SK-N-SH treated with all-trans-retinoic acid at 6 μM for 48 hours (cell line): ENCODE measurements at regions not wholly inside any gene's neighbourhood (a gene's known extent, or its start where the extent isn't known, plus 50 kb on each side); places are given as distances from the start of the nearest gene placed in this dataset.

ENCODE experiments used
- ATAC-seq: fragments of 200-7000 bp; cut with Tn5 transposase; 3 replicates; pipeline ENCODE4 v1.9.1; 2020; ENCODE audit warnings: mild to moderate bottlenecking, moderate library complexity
- ARNTL ChIP-seq: fragments of 450-650 bp; formaldehyde crosslinking; IDR thresholded peaks from 2 replicates; pipeline ENCODE4 v1.5.0; 2020; ENCODE audit warnings: low read depth, mild to moderate bottlenecking, moderate library complexity, borderline replicate concordance
- BACH2 ChIP-seq: fragments of 250-450 bp; sonication (Bioruptor Pico); IDR thresholded peaks from 2 replicates; pipeline ENCODE4 v1.9.0; 2021; ENCODE audit warnings: mild to moderate bottlenecking, borderline replicate concordance
- CREB5 ChIP-seq: fragments of 250-450 bp; sonication (Bioruptor Pico); IDR thresholded peaks from 2 replicates; pipeline ENCODE4 v1.5.1; 2020; ENCODE audit warnings: low read depth, mild to moderate bottlenecking, moderate library complexity
- CSDC2 ChIP-seq: fragments of 250-450 bp; sonication (Bioruptor Pico); IDR thresholded peaks from 2 replicates; pipeline ENCODE4 v1.5.0; 2020; ENCODE audit warnings: mild to moderate bottlenecking, moderate library complexity
- CSRNP3 ChIP-seq: fragments of 250-450 bp; sonication (Bioruptor Pico); IDR thresholded peaks from 2 replicates; pipeline ENCODE4 v1.5.1; 2021; ENCODE audit warnings: mild to moderate bottlenecking, moderate library complexity
- ESRRG ChIP-seq: fragments of 250-450 bp; sonication (Bioruptor Pico); IDR thresholded peaks from 2 replicates; pipeline ENCODE4 v1.6.1; 2021; ENCODE audit warnings: mild to moderate bottlenecking
- GLIS3 ChIP-seq: fragments of 250-450 bp; sonication (Bioruptor Pico); IDR thresholded peaks from 2 replicates; pipeline ENCODE4 v1.5.0; 2020; ENCODE audit warnings: mild to moderate bottlenecking, moderate library complexity
- ISL1 ChIP-seq: fragments of 250-450 bp; sonication (Bioruptor Pico); IDR thresholded peaks from 2 replicates; pipeline ENCODE4 v2.1.2; 2022; ENCODE audit warnings: mild to moderate bottlenecking, moderate library complexity
- OSR1 ChIP-seq: fragments of 250-450 bp; sonication (Bioruptor Pico); IDR thresholded peaks from 2 replicates; pipeline ENCODE4 v1.8.0; 2022; ENCODE audit warnings: moderate library complexity, mild to moderate bottlenecking, inconsistent platforms
- PATZ1 ChIP-seq: fragments of 250-450 bp; sonication (Bioruptor Pico); IDR thresholded peaks from 2 replicates; pipeline ENCODE4 v1.8.0; 2020; ENCODE audit warnings: mild to moderate bottlenecking, moderate library complexity, borderline replicate concordance
- PPARA ChIP-seq: fragments of 250-450 bp; sonication (Bioruptor Pico); IDR thresholded peaks from 2 replicates; pipeline ENCODE4 v1.5.0; 2020; ENCODE audit warnings: mild to moderate bottlenecking, borderline replicate concordance
- RARB ChIP-seq: fragments of 250-450 bp; sonication (Bioruptor Pico); IDR thresholded peaks from 2 replicates; pipeline ENCODE4 v1.8.0; 2021; ENCODE audit warnings: mild to moderate bottlenecking, moderate library complexity
- SNAI2 ChIP-seq: fragments of 250-450 bp; sonication (Bioruptor Pico); IDR thresholded peaks from 2 replicates; pipeline ENCODE4 v1.5.0; 2020; ENCODE audit warnings: mild to moderate bottlenecking, moderate library complexity
- TCF4 ChIP-seq: fragments of 250-450 bp; sonication (Bioruptor Pico); IDR thresholded peaks from 2 replicates; pipeline ENCODE4 v1.8.0; 2021; ENCODE audit warnings: mild to moderate bottlenecking, moderate library complexity, borderline replicate concordance
- TOX ChIP-seq: fragments of 250-450 bp; sonication (Bioruptor Pico); IDR thresholded peaks from 2 replicates; pipeline ENCODE4 v1.8.0; 2021; ENCODE audit warnings: mild to moderate bottlenecking, moderate library complexity, borderline replicate concordance
- ZC3H10 ChIP-seq: fragments of 250-450 bp; sonication (Bioruptor Pico); IDR thresholded peaks from 2 replicates; pipeline ENCODE4 v1.5.1; 2021; ENCODE audit warnings: mild to moderate bottlenecking, moderate library complexity
- ZFP3 ChIP-seq: fragments of 250-450 bp; sonication (Bioruptor Pico); IDR thresholded peaks from 2 replicates; pipeline ENCODE4 v1.5.0; 2020; ENCODE audit warnings: mild to moderate bottlenecking, moderate library complexity
- ZFP30 ChIP-seq: fragments of 450-650 bp; formaldehyde crosslinking; IDR thresholded peaks from 2 replicates; pipeline ENCODE4 v1.5.0; 2022; ENCODE audit warnings: mild to moderate bottlenecking, moderate library complexity
- ZNF565 ChIP-seq: fragments of 450-650 bp; formaldehyde crosslinking; conservative IDR thresholded peaks from 2 replicates; pipeline ENCODE4 v1.5.0; 2020; ENCODE audit warnings: low read depth, mild to moderate bottlenecking, moderate library complexity
- ZNF70 ChIP-seq: fragments of 450-650 bp; formaldehyde crosslinking; IDR thresholded peaks from 2 replicates; pipeline ENCODE4 v1.5.0; 2020; ENCODE audit warnings: mild to moderate bottlenecking, moderate library complexity
- ZNF8 ChIP-seq: fragments of 450-650 bp; formaldehyde crosslinking; IDR thresholded peaks from 2 replicates; pipeline ENCODE4 v1.5.0; 2020; ENCODE audit warnings: mild to moderate bottlenecking, moderate library complexity
- TF ChIP-seq, protein P1 (sequence below): fragments of 250-450 bp; sonication (Bioruptor Pico); IDR thresholded peaks from 2 replicates; pipeline ENCODE4 v1.8.0; 2021; ENCODE audit warnings: low read depth, mild to moderate bottlenecking, moderate library complexity, borderline replicate concordance
- TF ChIP-seq, protein P2 (sequence below): fragments of 250-450 bp; sonication (Bioruptor Pico); IDR thresholded peaks from 2 replicates; pipeline ENCODE4 v1.5.0; 2020; ENCODE audit warnings: mild to moderate bottlenecking, moderate library complexity

DNA sequence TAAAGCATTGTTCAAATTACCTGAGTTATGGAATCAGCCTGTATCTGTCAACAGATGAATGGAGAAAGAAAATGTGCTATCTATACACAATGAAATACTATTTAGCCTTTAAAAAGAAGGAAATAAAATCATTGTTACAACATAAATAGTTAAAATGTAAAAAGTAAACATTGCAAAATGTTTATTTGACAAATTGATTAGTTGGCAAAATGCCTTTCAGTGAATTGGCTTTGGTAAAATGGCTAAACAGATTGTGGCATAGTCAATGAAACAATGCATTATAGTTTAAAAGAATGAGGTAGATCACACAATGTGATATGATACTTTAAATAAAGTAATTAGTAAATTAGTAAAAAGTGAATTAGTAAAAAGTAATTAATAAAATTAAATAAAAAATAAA, 204.8 kb upstream of the MAGI2 start:
- TF ChIP-seq PPARA (CRISPR knock-in tag) (no peak), PATZ1 (no peak), TCF4 (no peak), ZC3H10 (CRISPR knock-in tag) (no peak), CSDC2 (CRISPR knock-in tag) (no peak), ZFP3 (CRISPR knock-in tag) (no peak), CSRNP3 (CRISPR knock-in tag) (no peak), ZNF8 (CRISPR knock-in tag) (no peak), OSR1 (no peak), ARNTL (CRISPR knock-in tag) (no peak), RARB (CRISPR knock-in tag) (no peak), ZNF565 (CRISPR knock-in tag) (no peak), BACH2 (CRISPR knock-in tag) (no peak), ESRRG (CRISPR knock-in tag) (no peak), TOX (CRISPR knock-in tag) (no peak), ZFP30 (no peak), SNAI2 (CRISPR knock-in tag) (no peak), ZNF70 (no peak)
- TF ChIP-seq, protein P1, sequence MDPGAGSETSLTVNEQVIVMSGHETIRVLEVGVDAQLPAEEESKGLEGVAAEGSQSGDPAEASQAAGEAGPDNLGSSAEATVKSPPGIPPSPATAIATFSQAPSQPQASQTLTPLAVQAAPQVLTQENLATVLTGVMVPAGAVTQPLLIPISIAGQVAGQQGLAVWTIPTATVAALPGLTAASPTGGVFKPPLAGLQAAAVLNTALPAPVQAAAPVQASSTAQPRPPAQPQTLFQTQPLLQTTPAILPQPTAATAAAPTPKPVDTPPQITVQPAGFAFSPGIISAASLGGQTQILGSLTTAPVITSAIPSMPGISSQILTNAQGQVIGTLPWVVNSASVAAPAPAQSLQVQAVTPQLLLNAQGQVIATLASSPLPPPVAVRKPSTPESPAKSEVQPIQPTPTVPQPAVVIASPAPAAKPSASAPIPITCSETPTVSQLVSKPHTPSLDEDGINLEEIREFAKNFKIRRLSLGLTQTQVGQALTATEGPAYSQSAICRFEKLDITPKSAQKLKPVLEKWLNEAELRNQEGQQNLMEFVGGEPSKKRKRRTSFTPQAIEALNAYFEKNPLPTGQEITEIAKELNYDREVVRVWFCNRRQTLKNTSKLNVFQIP, result no peak
- ATAC-seq, result no peak

- TF ChIP-seq GLIS3 (CRISPR knock-in tag), result no peak
- no peak for TF ChIP-seq ZNF70
- no peak for TF ChIP-seq SNAI2 (CRISPR knock-in tag)
- no peak for TF ChIP-seq BACH2 (CRISPR knock-in tag)
- no peak for TF ChIP-seq ZFP3 (CRISPR knock-in tag)
- TF ChIP-seq CREB5 (CRISPR knock-in tag), result no peak
- TF ChIP-seq OSR1, result no peak
- TF ChIP-seq RARB (CRISPR knock-in tag), result no peak
- no peak for TF ChIP-seq ZNF8 (CRISPR knock-in tag)
- TF ChIP-seq CSDC2 (CRISPR knock-in tag), result no peak
- TF ChIP-seq PPARA (CRISPR knock-in tag), result no peak
- TF ChIP-seq, protein P2, sequence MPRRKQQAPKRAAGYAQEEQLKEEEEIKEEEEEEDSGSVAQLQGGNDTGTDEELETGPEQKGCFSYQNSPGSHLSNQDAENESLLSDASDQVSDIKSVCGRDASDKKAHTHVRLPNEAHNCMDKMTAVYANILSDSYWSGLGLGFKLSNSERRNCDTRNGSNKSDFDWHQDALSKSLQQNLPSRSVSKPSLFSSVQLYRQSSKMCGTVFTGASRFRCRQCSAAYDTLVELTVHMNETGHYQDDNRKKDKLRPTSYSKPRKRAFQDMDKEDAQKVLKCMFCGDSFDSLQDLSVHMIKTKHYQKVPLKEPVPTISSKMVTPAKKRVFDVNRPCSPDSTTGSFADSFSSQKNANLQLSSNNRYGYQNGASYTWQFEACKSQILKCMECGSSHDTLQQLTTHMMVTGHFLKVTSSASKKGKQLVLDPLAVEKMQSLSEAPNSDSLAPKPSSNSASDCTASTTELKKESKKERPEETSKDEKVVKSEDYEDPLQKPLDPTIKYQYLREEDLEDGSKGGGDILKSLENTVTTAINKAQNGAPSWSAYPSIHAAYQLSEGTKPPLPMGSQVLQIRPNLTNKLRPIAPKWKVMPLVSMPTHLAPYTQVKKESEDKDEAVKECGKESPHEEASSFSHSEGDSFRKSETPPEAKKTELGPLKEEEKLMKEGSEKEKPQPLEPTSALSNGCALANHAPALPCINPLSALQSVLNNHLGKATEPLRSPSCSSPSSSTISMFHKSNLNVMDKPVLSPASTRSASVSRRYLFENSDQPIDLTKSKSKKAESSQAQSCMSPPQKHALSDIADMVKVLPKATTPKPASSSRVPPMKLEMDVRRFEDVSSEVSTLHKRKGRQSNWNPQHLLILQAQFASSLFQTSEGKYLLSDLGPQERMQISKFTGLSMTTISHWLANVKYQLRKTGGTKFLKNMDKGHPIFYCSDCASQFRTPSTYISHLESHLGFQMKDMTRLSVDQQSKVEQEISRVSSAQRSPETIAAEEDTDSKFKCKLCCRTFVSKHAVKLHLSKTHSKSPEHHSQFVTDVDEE (CRISPR knock-in tag), result no peak
- TF ChIP-seq ISL1 (CRISPR knock-in tag), result no peak
- TF ChIP-seq CSRNP3 (CRISPR knock-in tag), result no peak
- no peak for TF ChIP-seq ZNF565 (CRISPR knock-in tag)
- no peak for TF ChIP-seq TOX (CRISPR knock-in tag)
- no peak for TF ChIP-seq ESRRG (CRISPR knock-in tag)
- no peak for TF ChIP-seq ZFP30
- TF ChIP-seq, all 23 proteins: peak for 0
- ATAC-seq, result peak; percentile 85
Measured at GRCh38 chr7:79653136-79653631, 199.7 kb upstream of the MAGI2 start.
